ENCODE measurements at regions not wholly inside any gene's neighbourhood (a gene's known extent, or its start where the extent isn't known, plus 50 kb on each side); places are given as distances from the start of the nearest gene placed in this dataset.

DNA sequence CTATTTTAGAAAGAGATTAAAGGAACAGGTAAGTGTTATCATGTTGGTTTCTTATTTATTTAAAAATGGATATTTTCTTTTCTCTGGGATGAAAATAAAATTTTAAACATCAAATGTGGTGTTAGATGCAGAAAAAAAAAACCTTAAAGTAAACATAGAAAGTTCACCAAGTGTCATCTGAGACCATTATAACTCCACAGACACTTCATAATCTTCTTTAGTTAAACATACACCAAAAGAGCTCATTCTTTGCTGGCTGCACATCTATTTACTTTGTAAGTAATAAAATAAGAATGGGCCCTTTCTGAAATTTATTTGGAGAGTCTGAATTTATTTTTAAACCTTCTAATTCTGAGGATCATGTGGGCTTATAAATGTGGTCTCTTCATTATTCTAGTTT lies 460.7 kb upstream of the CTSO start:
- intact Hi-C loops (cut with DNase I): no loop called here
- H3K27ac ChIP-seq: no peak overlapping the region
- no peaks in the 10 kb centered on the region for H3K9me3 ChIP-seq
- DNase-seq: no peak
- H3K4me3 ChIP-seq: no peak overlapping the region
- H3K27me3 ChIP-seq: no peaks in the 10 kb centered on the region
- TF ChIP-seq, protein P1, sequence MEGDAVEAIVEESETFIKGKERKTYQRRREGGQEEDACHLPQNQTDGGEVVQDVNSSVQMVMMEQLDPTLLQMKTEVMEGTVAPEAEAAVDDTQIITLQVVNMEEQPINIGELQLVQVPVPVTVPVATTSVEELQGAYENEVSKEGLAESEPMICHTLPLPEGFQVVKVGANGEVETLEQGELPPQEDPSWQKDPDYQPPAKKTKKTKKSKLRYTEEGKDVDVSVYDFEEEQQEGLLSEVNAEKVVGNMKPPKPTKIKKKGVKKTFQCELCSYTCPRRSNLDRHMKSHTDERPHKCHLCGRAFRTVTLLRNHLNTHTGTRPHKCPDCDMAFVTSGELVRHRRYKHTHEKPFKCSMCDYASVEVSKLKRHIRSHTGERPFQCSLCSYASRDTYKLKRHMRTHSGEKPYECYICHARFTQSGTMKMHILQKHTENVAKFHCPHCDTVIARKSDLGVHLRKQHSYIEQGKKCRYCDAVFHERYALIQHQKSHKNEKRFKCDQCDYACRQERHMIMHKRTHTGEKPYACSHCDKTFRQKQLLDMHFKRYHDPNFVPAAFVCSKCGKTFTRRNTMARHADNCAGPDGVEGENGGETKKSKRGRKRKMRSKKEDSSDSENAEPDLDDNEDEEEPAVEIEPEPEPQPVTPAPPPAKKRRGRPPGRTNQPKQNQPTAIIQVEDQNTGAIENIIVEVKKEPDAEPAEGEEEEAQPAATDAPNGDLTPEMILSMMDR (IDR thresholded peaks at IDR 0.05): no peak
- TF ChIP-seq POLR2A (IDR thresholded peaks at IDR 0.05): no peak
- no peaks in the 10 kb centered on the region for H3K36me3 ChIP-seq
- no peaks in the 10 kb centered on the region for H3K4me1 ChIP-seq

DNA sequence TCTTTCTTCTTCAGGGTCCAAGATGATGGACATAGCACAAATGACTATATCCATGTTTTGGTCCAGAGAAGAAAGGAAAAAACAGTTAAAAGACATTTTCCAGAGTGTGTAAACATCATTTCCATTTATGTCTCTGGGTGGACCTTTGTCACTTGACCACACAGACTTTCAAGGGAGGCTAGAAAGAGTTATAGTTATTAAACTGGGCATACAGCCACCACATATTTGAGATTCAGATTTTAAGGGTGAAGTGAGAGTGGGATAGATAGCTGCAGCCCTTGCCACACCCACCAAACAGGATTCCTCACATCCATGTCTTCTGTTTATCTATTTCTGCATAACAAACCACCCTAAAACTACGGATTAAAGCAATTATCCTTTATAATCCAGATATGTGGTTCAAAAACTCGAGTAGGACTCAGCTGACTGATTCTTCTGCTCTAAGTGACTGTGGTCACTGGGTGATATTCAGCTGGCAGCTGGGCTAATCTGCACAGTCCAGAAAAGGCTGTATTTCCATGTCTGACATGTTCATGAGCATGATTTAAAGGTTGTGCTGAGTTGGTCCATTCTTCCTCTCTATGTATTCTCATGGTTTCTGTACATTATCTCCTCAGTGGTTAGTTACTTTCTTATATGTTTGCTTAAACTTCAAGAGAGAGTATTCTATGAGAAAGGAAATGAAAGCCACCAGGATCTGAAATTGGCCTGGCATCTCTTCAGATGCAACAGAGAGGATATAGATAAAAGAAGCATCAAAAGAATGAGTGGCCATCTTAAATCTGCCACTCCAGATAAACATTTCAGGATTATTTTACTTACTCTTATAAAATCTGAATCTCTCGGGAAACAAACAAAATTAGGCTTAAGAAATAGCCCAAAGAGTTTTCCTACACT lies 459.8 kb upstream of the CTSO start:
- intact Hi-C loops (cut with DNase I): no loop called here
- H3K27me3 ChIP-seq: no peaks in the 10 kb centered on the region
- no peak overlapping the region for H3K4me3 ChIP-seq
- DNase-seq: no peak
- no peaks in the 10 kb centered on the region for H3K9me3 ChIP-seq
- no peaks in the 10 kb centered on the region for H3K4me1 ChIP-seq
- 41 to 42% methylated on average over 3 of the region's 3 CpGs for WGBS, 2 donors
- no peaks in the 10 kb centered on the region for H3K36me3 ChIP-seq
- no peak overlapping the region for H3K27ac ChIP-seq
- TF ChIP-seq POLR2A (IDR thresholded peaks at IDR 0.05): no peak
- TF ChIP-seq, protein P1 (IDR thresholded peaks at IDR 0.05): no peak

DNA sequence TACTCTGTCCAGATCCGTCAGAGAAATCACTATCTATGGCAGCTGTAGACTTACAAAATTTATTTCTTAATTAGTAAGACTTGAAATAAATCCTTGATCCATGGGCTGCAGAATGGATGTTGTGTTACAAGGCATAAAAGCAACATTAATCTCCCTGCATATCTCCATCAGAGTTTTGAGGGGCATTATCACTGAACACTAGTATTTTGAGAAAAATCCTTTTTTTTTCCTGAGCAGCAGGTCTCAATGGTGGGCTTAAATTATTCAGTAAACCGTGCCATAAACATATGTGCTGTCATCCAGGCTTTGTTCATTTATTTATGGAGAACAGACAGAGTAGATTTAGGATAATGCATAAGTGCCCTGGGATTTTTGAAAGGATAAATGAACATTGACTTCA lies 457.9 kb upstream of the CTSO start:
- Histone ChIP-seq H3K27ac (no peak overlapping the region), H3K9me3 (no peaks in the 10 kb centered on the region), H3K4me3 (no peak overlapping the region), H3K36me3 (no peaks in the 10 kb centered on the region), H3K4me1 (no peaks in the 10 kb centered on the region), H3K27me3 (no peaks in the 10 kb centered on the region)
- 43 to 55% methylated on average over 2 of the region's 2 CpGs for WGBS, 2 donors
- no peak for DNase-seq
- intact Hi-C loops (cut with DNase I): no loop called here
- TF ChIP-seq, protein P1 (IDR thresholded peaks at IDR 0.05): no peak
- TF ChIP-seq POLR2A (IDR thresholded peaks at IDR 0.05): no peak

DNA sequence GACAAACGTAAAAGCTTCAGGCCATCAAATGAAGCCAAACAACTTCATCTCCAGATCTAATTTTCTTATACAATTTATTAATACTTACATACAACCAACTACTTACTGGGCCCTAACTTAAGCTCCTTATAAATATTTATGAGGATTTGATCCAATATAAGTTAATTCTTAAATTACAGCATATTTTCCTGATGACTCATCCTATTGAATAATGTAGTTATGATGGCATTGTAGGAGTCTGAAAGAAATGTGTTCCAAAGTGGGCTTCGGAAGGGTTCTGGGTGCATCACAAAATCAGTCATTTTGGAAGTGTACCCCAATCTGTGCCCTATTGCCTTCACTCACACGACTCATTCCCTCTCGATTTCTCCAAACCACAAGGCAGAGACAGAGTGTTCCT lies 455.1 kb upstream of the CTSO start:
- Histone ChIP-seq H3K4me1 (no peaks in the 10 kb centered on the region), H3K27ac (no peak overlapping the region), H3K36me3 (no peaks in the 10 kb centered on the region), H3K27me3 (no peaks in the 10 kb centered on the region), H3K4me3 (no peak overlapping the region), H3K9me3 (no peaks in the 10 kb centered on the region)
- WGBS, 2 donors: 76% methylated on average over 4 of the region's 4 CpGs
- no peak for TF ChIP-seq POLR2A (IDR thresholded peaks at IDR 0.05)
- TF ChIP-seq, protein P1 (IDR thresholded peaks at IDR 0.05): no peak
- intact Hi-C loops (cut with DNase I): no loop called here
- no peak for DNase-seq

DNA sequence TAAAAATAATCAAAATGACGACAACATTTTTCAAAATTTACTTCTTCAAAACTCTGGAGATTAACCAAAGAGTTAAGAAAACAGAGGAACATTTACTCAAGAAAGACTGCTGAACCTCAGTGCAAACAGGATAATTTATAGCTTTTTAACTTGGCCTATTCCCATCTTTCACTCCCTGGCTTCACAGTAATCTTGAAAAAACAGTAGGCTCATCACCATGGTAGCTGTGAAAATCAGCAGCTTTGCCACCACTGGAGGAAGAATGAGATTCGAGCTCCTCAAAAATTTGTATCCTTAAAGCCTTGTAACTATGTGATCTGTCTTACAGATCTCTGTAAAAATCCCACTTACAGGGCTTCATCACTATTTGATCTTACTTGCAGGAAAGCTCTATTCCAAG lies 447.7 kb upstream of the CTSO start:
- Histone ChIP-seq H3K27ac (no peak overlapping the region), H3K9me3 (no peaks in the 10 kb centered on the region), H3K4me3 (no peak overlapping the region), H3K36me3 (no peaks in the 10 kb centered on the region), H3K4me1 (no peaks in the 10 kb centered on the region), H3K27me3 (no peaks in the 10 kb centered on the region)
- no peak for DNase-seq
- intact Hi-C loops (cut with DNase I): no loop called here
- WGBS, 2 donors: 18 to 28% methylated on average over 2 of the region's 2 CpGs
- TF ChIP-seq POLR2A (IDR thresholded peaks at IDR 0.05): no peak
- TF ChIP-seq, protein P1 (IDR thresholded peaks at IDR 0.05): no peak

Measured in esophagus squamous epithelium (tissue), 5 donors.